ENCODE measurements at regions not wholly inside any gene's neighbourhood (a gene's known extent, or its start where the extent isn't known, plus 50 kb on each side); places are given as distances from the start of the nearest gene placed in this dataset.
"Not testable (repeated sequence)": the region's sequence is repeated elsewhere in the genome, so short reads cannot be mapped to it uniquely, and the experiment has no call there.

GRCh38 chr5:101505891-101506570 is 602.9 kb upstream of the ST8SIA4 start:
- no peak for DNase-seq (ENCODE audit: low spot score)

- DNase-seq (ENCODE audit: low spot score) = no peak
Measured at GRCh38 chr5:101482931-101483330, 579.8 kb upstream of the ST8SIA4 start.

- DNase-seq (ENCODE audit: low spot score) = no peak
Measured at GRCh38 chr5:101473483-101473882, 570.4 kb upstream of the ST8SIA4 start.

GRCh38 chr5:101461455-101461854 is 558.4 kb upstream of the ST8SIA4 start:
- DNase-seq (ENCODE audit: low spot score) = no peak

- no peak for DNase-seq (ENCODE audit: low spot score)
Measured at GRCh38 chr5:101458587-101458986, 555.5 kb upstream of the ST8SIA4 start.

- DNase-seq (ENCODE audit: low spot score) = no peak
Measured at GRCh38 chr5:101455851-101456250, 552.8 kb upstream of the ST8SIA4 start.

GRCh38 chr5:101455048-101455447 is 552.0 kb upstream of the ST8SIA4 start:
- DNase-seq (ENCODE audit: low spot score) = no peak

GRCh38 chr5:101442281-101442680 is 539.2 kb upstream of the ST8SIA4 start:
- not testable (repeated sequence) for DNase-seq (ENCODE audit: low spot score)

- DNase-seq (ENCODE audit: low spot score) = no peak
Measured at GRCh38 chr5:101440173-101440572, 537.1 kb upstream of the ST8SIA4 start.

GRCh38 chr5:101437351-101437750 is 534.3 kb upstream of the ST8SIA4 start:
- DNase-seq (ENCODE audit: low spot score) = no peak

GRCh38 chr5:101435768-101436167 is 532.7 kb upstream of the ST8SIA4 start:
- no peak for DNase-seq (ENCODE audit: low spot score)

- no peak for DNase-seq (ENCODE audit: low spot score)
Measured at GRCh38 chr5:101431201-101431600, 528.1 kb upstream of the ST8SIA4 start.

- no peak for DNase-seq (ENCODE audit: low spot score)
Measured at GRCh38 chr5:101430551-101430950, 527.5 kb upstream of the ST8SIA4 start.

- DNase-seq (ENCODE audit: low spot score) = no peak
Measured at GRCh38 chr5:101429241-101429640, 526.2 kb upstream of the ST8SIA4 start.

GRCh38 chr5:101425339-101425859 is 522.3 kb upstream of the ST8SIA4 start:
- no peak for DNase-seq (ENCODE audit: low spot score)

- DNase-seq (ENCODE audit: low spot score) = no peak
Measured at GRCh38 chr5:101424530-101425175, 521.6 kb upstream of the ST8SIA4 start.

- DNase-seq (ENCODE audit: low spot score) = no peak
Measured at GRCh38 chr5:101418713-101419118, 515.6 kb upstream of the ST8SIA4 start.

- DNase-seq (ENCODE audit: low spot score) = no peak
Measured at GRCh38 chr5:101404531-101404930, 501.4 kb upstream of the ST8SIA4 start.

GRCh38 chr5:101393795-101394450 is 490.8 kb upstream of the ST8SIA4 start:
- no peak for DNase-seq (ENCODE audit: low spot score)

GRCh38 chr5:101390151-101390908 is 487.2 kb upstream of the ST8SIA4 start:
- peak; percentile 37 for DNase-seq (ENCODE audit: low spot score)

- DNase-seq (ENCODE audit: low spot score) = no peak
Measured at GRCh38 chr5:101385276-101385675, 482.2 kb upstream of the ST8SIA4 start.

- DNase-seq (ENCODE audit: low spot score) = no peak
Measured at GRCh38 chr5:101370181-101370580, 467.1 kb upstream of the ST8SIA4 start.
